ENCODE measurements at regions not wholly inside any gene's neighbourhood (a gene's known extent, or its start where the extent isn't known, plus 50 kb on each side); places are given as distances from the start of the nearest gene placed in this dataset.
A peak's percentile ranks its signal among the peaks of the same experiment; 100 is the strongest.

DNA sequence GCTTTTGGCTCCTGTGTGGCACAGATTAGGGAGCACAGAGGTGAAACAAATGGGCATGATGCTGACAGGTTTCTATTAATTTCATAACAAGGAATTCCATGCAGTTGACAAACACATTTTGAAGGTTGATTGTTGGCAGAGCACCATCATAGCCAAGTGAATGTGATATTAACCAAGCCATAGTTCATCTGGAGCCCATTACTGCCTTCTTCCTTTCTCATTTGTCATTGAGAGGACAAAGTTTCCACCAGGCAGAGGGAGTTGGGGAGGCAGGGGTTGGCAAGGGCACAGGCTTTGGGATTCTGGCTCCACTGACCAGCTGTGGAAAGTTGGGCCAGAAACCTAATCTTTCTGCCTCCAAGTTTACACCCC is 325.2 kb downstream of the MFSD1 start:
- Histone ChIP-seq H3K9me2 (no peaks in the 10 kb centered on the region), H3F3A (replicated peaks; ENCODE audit: insufficient read depth) (no peaks in the 10 kb centered on the region), H4K20me1 (ENCODE audit: insufficient read depth) (no peaks in the 10 kb centered on the region), H3K9ac (no peak overlapping the region), H2AFZ (ENCODE audit: low read depth) (no peak overlapping the region), H3K79me2 (ENCODE audit: insufficient read depth) (no peaks in the 10 kb centered on the region), H3K4me2 (no peak overlapping the region), H3K36me3 (replicated peaks in 1 of 2; ENCODE audit: control insufficient read depth in 1 of 2, insufficient read depth in 2 of 2, low read length in 1 of 2) (no peaks in the 10 kb centered on the region), H3K4me1 (ENCODE audit: control insufficient read depth in 1 of 2, insufficient read depth in 2 of 2, low read depth in 1 of 2, low read length in 1 of 2) (peaks cover 2 to 11% of the 10 kb centered on the region in 2 experiments), H3K27ac (ENCODE audit: low read depth in 2 of 2, low read length in 1 of 2) (peak overlapping the region; percentile 41 to 50; a peak in 2 of 4 replicates), H3K9me3 (no peaks in the 10 kb centered on the region), H3K4me3 (ENCODE audit: low read depth in 2 of 2, low read length in 1 of 2) (no peak overlapping the region), H3K27me3 (ENCODE audit: insufficient read depth) (no peaks in the 10 kb centered on the region)
- TF ChIP-seq POLR2AphosphoS5 (IDR thresholded peaks at IDR 0.05; ENCODE audit: low read depth, low read length) = peak; percentile 45; the same call in 1 of the 2 replicates
- no peak for TF ChIP-seq RCOR1 (IDR thresholded peaks at IDR 0.05; ENCODE audit: low read length)
- TF ChIP-seq EP300 (IDR thresholded peaks at IDR 0.05; ENCODE audit: borderline replicate concordance in 1 of 2, low read depth in 1 of 2, low read length in 1 of 2) = peak in 1 of 2 experiments; percentile 68; a peak in 1 of 4 replicates
- peak; percentile 75 for TF ChIP-seq TCF12 (IDR thresholded peaks at IDR 0.05)
- TF ChIP-seq, protein P1, sequence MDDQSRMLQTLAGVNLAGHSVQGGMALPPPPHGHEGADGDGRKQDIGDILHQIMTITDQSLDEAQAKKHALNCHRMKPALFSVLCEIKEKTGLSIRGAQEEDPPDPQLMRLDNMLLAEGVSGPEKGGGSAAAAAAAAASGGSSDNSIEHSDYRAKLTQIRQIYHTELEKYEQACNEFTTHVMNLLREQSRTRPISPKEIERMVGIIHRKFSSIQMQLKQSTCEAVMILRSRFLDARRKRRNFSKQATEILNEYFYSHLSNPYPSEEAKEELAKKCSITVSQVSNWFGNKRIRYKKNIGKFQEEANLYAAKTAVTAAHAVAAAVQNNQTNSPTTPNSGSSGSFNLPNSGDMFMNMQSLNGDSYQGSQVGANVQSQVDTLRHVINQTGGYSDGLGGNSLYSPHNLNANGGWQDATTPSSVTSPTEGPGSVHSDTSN (IDR thresholded peaks at IDR 0.05) = peak; percentile 68
- TF ChIP-seq, protein P2, sequence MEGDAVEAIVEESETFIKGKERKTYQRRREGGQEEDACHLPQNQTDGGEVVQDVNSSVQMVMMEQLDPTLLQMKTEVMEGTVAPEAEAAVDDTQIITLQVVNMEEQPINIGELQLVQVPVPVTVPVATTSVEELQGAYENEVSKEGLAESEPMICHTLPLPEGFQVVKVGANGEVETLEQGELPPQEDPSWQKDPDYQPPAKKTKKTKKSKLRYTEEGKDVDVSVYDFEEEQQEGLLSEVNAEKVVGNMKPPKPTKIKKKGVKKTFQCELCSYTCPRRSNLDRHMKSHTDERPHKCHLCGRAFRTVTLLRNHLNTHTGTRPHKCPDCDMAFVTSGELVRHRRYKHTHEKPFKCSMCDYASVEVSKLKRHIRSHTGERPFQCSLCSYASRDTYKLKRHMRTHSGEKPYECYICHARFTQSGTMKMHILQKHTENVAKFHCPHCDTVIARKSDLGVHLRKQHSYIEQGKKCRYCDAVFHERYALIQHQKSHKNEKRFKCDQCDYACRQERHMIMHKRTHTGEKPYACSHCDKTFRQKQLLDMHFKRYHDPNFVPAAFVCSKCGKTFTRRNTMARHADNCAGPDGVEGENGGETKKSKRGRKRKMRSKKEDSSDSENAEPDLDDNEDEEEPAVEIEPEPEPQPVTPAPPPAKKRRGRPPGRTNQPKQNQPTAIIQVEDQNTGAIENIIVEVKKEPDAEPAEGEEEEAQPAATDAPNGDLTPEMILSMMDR (IDR thresholded peaks at IDR 0.05) = no peak
- DNase-seq = no peak
- ChIA-PET CTCF (no interaction called here), POLR2A (no interaction called here)

DNA sequence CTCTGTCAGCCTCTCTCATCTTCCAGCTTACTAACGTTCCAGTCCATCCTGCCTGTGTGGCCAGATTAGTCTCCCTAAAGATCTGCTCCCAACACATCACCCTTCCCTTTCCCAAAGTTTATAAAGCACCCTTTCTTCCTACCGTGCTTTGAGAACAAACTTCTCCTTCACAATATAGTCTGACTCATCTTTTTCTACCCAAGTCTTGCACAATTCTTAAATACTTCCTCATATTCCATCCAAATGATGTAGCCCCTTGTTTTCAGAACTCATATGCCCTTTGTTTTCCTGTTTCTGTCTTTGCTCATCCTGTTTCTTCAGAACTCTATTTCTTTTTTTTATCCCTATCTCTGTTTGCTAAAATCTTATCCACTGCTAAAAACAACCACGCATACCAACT is 326.8 kb downstream of the MFSD1 start:
- Histone ChIP-seq H3K36me3 (replicated peaks in 1 of 2; ENCODE audit: control insufficient read depth in 1 of 2, insufficient read depth in 2 of 2, low read length in 1 of 2) (no peaks in the 10 kb centered on the region), H3K9ac (no peak overlapping the region), H3K27me3 (ENCODE audit: insufficient read depth) (no peaks in the 10 kb centered on the region), H4K20me1 (ENCODE audit: insufficient read depth) (no peaks in the 10 kb centered on the region), H2AFZ (ENCODE audit: low read depth) (0 out of 2 replicates have a peak overlapping the region, but pooled peaks have one; percentile 42), H3K9me2 (no peaks in the 10 kb centered on the region), H3K4me2 (peak overlapping the region; percentile 12; the same call in 1 of the 2 replicates), H3K27ac (ENCODE audit: low read depth in 2 of 2, low read length in 1 of 2) (peak overlapping the region in 1 of 2 experiments; percentile 48; a peak in 2 of 4 replicates), H3F3A (replicated peaks; ENCODE audit: insufficient read depth) (no peaks in the 10 kb centered on the region), H3K4me1 (ENCODE audit: control insufficient read depth in 1 of 2, insufficient read depth in 2 of 2, low read depth in 1 of 2, low read length in 1 of 2) (peaks cover 2 to 11% of the 10 kb centered on the region in 2 experiments), H3K79me2 (ENCODE audit: insufficient read depth) (no peaks in the 10 kb centered on the region), H3K9me3 (no peaks in the 10 kb centered on the region), H3K4me3 (ENCODE audit: low read depth in 2 of 2, low read length in 1 of 2) (no peak overlapping the region)
- DNase-seq = no peak
- POLR2A ChIA-PET = no interaction called here
- 44% methylated on average over 3 of the region's 3 CpGs for WGBS (ENCODE audit: low lambda C conversion rate)
- CTCF ChIA-PET = no interaction called here
- TF ChIP-seq, protein P3, sequence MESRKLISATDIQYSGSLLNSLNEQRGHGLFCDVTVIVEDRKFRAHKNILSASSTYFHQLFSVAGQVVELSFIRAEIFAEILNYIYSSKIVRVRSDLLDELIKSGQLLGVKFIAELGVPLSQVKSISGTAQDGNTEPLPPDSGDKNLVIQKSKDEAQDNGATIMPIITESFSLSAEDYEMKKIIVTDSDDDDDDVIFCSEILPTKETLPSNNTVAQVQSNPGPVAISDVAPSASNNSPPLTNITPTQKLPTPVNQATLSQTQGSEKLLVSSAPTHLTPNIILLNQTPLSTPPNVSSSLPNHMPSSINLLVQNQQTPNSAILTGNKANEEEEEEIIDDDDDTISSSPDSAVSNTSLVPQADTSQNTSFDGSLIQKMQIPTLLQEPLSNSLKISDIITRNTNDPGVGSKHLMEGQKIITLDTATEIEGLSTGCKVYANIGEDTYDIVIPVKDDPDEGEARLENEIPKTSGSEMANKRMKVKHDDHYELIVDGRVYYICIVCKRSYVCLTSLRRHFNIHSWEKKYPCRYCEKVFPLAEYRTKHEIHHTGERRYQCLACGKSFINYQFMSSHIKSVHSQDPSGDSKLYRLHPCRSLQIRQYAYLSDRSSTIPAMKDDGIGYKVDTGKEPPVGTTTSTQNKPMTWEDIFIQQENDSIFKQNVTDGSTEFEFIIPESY (IDR thresholded peaks at IDR 0.05; ENCODE audit: borderline replicate concordance, low read depth) = no peak
- TF ChIP-seq GATA2 (CRISPR knock-in tag; IDR thresholded peaks at IDR 0.05) (no peak), TAF1 (IDR thresholded peaks at IDR 0.05; ENCODE audit: borderline replicate concordance, low read depth, low read length) (no peak), MXI1 (IDR thresholded peaks at IDR 0.05; ENCODE audit: low read depth, low read length) (no peak), TCF12 (IDR thresholded peaks at IDR 0.05) (0 out of 2 replicates have a peak, but pooled peaks have one; percentile 19), TEAD4 (IDR thresholded peaks at IDR 0.05; ENCODE audit: borderline replicate concordance, insufficient read depth) (no peak), EP300 (IDR thresholded peaks at IDR 0.05; ENCODE audit: borderline replicate concordance in 1 of 2, low read depth in 1 of 2, low read length in 1 of 2) (peak in 1 of 2 experiments; percentile 28; a peak in 1 of 4 replicates), CHD2 (IDR thresholded peaks at IDR 0.05; ENCODE audit: low read length, partially characterized antibody) (no peak), SIN3A (IDR thresholded peaks at IDR 0.05; ENCODE audit: borderline replicate concordance, low read depth, low read length) (no peak), FOSL2 (IDR thresholded peaks at IDR 0.05; ENCODE audit: borderline replicate concordance, low read depth) (peak; percentile 51; the same call in 1 of the 2 replicates), ELF1 (IDR thresholded peaks at IDR 0.05) (no peak)
